ENCODE measurements at regions not wholly inside any gene's neighbourhood (a gene's known extent, or its start where the extent isn't known, plus 50 kb on each side); places are given as distances from the start of the nearest gene placed in this dataset.

DNA sequence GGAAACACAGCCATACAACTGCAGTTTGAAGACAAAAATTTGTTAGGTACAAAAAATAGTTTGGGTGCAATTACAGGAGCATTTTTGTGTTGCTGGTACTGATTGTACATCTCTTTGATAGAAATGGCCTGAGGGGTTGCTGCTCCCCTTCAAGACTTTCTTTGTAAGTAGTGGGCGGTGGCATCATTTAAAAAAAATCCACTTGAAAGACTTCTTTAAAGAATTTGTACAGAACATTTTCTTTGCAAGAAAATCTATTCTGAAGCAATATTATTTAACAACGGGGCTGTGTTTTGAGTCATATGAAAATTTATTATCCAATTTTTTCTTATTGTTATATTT, 144.1 kb upstream of the CAV2 start:
- Histone ChIP-seq H3K4me3 (no peak overlapping the region), H3K4me1 (no peaks in the 10 kb centered on the region), H4K20me1 (no peaks in the 10 kb centered on the region)

DNA sequence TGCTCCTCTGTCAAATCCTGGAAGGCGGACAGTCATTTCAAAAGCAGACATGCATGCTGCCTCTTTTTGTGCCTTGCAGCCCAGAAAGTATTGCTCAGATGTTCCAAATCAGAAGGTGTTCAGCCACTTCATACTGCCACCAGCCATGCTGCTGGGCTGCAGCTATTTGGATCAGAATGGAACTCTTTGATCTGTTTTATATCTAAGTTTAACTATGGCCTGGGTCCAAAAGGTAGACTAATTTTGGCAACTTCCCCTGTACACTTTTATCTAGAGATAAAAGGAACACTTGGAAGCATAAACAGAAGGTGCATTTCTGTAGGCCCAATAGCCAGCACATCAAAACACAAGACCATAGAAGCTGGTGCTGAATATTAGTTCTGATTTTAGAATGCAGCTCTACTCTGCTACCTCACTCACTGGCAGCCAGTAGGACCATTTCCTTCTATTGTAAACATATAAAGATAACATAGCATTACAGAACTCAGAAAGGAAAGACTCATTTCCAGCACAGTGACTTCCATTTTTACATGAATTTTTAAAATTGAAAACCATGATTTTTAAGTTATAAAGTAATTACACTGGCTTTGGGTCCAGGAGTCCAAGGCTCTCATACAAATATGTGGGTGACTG, 143.1 kb upstream of the CAV2 start:
- no peak overlapping the region for H3K4me3 ChIP-seq
- no peaks in the 10 kb centered on the region for H3K4me1 ChIP-seq
- no peaks in the 10 kb centered on the region for H4K20me1 ChIP-seq
- no peak for TF ChIP-seq Cebpa-rat (IDR thresholded peaks at IDR 0.05)
- no peaks in the 10 kb centered on the region for H3K9me3 ChIP-seq
- no peak overlapping the region for H3K4me2 ChIP-seq
- no peak overlapping the region for H3K9ac ChIP-seq
- no peaks in the 10 kb centered on the region for H3K36me3 ChIP-seq
- H3K27ac ChIP-seq: no peak overlapping the region
- H3K27me3 ChIP-seq: no peaks in the 10 kb centered on the region

More for the DNA sequence above, 144.1 kb upstream of the CAV2 start:
- no peak overlapping the region for H3K27ac ChIP-seq
- no peak overlapping the region for H3K9ac ChIP-seq
- H3K27me3 ChIP-seq: no peaks in the 10 kb centered on the region
- TF ChIP-seq Cebpa-rat (IDR thresholded peaks at IDR 0.05): no peak
- H3K4me2 ChIP-seq: no peak overlapping the region
- H3K36me3 ChIP-seq: no peaks in the 10 kb centered on the region
- H3K9me3 ChIP-seq: no peaks in the 10 kb centered on the region

DNA sequence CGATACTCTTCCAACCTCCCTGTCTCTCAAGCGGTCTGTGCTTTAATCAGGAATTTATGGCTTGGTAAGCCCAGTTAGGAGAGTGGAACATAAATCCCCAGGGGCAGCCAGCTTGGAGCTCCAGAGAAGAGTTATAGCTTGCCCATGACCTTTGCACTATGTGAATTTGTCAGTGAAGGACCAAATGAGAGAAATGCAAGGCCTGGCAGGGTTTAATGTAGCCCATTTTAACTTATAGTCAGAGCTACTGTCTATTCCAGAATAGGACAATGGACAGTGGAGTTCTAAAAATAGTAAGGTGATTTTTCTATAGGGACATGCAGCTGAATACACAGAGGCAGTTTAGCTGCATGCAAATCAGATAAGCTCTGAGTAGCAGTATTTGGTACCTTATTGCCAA, 142.6 kb upstream of the CAV2 start:
- Histone ChIP-seq H3K4me1 (no peaks in the 10 kb centered on the region), H3K36me3 (no peaks in the 10 kb centered on the region), H3K4me3 (no peak overlapping the region), H3K9me3 (no peaks in the 10 kb centered on the region), H3K27me3 (no peaks in the 10 kb centered on the region), H4K20me1 (no peaks in the 10 kb centered on the region), H3K4me2 (no peak overlapping the region), H3K27ac (no peak overlapping the region), H3K9ac (no peak overlapping the region)
- no peak for TF ChIP-seq Cebpa-rat (IDR thresholded peaks at IDR 0.05)

DNA sequence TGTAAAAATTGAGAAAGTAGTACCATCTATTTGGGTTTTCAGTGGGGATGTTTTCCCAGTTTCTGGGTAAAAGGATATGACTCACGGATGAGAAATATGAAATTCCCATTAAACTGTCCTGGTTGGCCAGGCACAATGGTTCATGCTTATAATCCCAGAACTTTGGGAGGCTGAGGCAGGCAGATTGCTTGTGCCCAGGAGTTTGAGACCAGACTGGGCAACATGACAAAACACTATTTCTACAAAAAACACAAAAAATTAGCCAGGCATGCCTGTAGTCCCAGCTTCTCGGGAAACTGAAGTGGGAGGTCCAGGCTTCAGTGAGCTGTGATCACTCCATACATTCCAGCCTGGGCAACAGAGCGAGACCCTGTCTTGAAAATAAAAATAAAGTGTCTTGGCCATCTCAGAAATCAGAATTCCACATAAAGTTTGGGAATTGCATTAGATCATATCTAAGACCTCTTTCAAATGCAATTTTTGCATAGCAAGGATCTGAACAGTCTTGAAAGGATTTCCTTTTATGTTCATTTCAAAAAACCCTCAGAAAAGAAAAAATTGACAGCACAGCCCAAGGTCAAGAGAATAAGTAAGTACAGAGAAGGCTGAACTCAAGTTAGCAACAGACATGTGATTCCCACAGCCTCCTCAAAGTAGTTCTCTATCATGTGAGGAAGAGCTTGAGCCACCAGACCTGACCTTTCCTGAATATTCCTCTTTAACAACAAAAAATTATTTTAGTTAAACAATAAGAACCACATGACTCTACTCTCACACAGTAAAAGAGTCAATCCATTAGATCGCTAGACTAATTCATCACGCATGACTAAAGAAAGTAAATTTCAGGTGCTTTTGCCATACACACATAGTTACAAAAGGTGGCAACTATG, 141.5 kb upstream of the CAV2 start:
- TF ChIP-seq Cebpa-rat (IDR thresholded peaks at IDR 0.05): no peak
- Histone ChIP-seq H3K36me3 (no peaks in the 10 kb centered on the region), H3K9me3 (no peaks in the 10 kb centered on the region), H3K4me2 (no peak overlapping the region), H4K20me1 (no peaks in the 10 kb centered on the region), H3K27me3 (no peaks in the 10 kb centered on the region), H3K4me1 (no peaks in the 10 kb centered on the region), H3K9ac (no peak overlapping the region), H3K4me3 (no peak overlapping the region), H3K27ac (no peak overlapping the region)

DNA sequence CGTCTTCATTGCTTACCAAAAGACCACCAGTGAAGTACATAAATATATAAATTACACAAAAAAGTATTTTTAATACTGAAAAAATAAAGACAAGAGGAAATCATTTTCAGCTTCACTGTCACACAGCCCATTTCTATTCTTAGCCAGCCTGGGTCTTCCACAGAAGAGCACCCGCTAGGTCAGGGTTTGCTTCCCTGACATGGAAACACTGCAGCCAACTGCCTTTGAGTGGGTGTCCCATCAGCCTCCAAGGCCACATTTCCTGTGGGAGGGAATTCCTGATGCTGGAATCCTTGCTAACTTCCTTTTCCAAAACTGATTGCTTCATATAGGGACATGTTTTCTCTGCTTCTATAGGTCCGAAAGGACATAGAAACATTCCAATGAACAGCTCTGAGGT, 137.8 kb upstream of the CAV2 start:
- no peak for TF ChIP-seq Cebpa-rat (IDR thresholded peaks at IDR 0.05)

DNA sequence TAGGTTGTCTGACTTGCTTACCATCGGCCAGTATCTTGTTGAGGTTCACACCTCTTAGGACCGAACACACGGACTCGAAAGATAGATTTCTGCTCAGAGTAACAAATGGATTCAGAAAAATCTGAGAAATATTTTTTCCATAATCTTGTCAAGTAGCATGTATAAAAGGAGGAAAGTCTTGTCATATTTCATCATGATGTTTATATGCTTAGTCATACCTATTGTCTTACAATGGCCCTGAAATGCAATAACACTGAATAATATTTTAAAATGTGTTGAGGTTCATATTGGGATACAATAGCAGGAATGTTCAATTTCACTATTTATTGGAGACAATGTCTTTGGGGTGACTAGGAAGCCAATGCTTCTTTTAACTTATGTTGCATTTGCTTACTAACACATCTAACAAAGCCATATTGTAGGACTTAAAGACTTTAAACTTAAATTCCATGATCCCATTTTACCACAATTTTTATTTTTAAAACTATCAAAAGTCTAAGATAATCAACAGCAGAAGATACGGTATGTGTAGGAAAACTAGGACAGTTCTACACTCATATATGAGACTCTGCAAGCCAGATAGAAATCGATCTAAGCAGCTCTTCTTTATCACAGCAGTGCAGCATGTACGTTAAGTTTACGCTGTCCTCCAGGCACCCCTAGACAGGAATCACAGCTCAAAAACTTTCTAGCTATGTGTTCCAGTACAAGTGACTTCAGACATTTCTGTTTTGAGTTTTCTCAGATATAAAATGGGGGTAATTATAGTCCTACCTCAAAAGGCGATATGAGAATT, 135.7 kb upstream of the CAV2 start:
- no peaks in the 10 kb centered on the region for H3K9me3 ChIP-seq
- H3K9ac ChIP-seq: no peak overlapping the region
- H3K4me2 ChIP-seq: no peak overlapping the region
- H3K27me3 ChIP-seq: no peaks in the 10 kb centered on the region
- no peaks in the 10 kb centered on the region for H4K20me1 ChIP-seq
- H3K27ac ChIP-seq: no peak overlapping the region
- no peaks in the 10 kb centered on the region for H3K4me1 ChIP-seq
- H3K4me3 ChIP-seq: no peak overlapping the region
- TF ChIP-seq Cebpa-rat (IDR thresholded peaks at IDR 0.05): no peak
- no peaks in the 10 kb centered on the region for H3K36me3 ChIP-seq

More for the DNA sequence above, 137.8 kb upstream of the CAV2 start:
- Histone ChIP-seq H3K36me3 (no peaks in the 10 kb centered on the region), H3K27me3 (no peaks in the 10 kb centered on the region), H3K4me1 (no peaks in the 10 kb centered on the region), H4K20me1 (no peaks in the 10 kb centered on the region), H3K4me2 (no peak overlapping the region), H3K27ac (no peak overlapping the region), H3K9ac (no peak overlapping the region), H3K4me3 (no peak overlapping the region), H3K9me3 (no peaks in the 10 kb centered on the region)

DNA sequence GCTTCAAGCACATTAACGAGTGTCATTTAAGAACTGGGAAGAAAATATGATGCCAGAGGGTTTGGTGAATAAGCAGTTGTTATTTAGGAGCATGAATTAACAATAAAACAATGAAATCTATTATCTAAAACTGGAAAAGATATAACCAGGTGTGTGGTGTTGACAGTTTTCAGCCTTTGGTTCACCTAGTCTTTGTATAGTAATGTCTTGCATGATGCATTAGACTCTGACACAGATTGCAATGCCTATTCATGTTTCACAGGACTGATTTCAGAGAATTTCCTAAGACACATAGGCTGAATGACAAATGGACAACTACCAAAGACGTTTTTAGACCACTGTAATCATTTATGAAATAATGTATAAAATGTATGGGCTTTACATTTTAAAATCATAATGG, 135.1 kb upstream of the CAV2 start:
- Histone ChIP-seq H3K27ac (no peak overlapping the region), H4K20me1 (no peaks in the 10 kb centered on the region), H3K9ac (no peak overlapping the region), H3K4me2 (no peak overlapping the region), H3K36me3 (no peaks in the 10 kb centered on the region), H3K4me1 (no peaks in the 10 kb centered on the region), H3K27me3 (no peaks in the 10 kb centered on the region), H3K9me3 (no peaks in the 10 kb centered on the region), H3K4me3 (no peak overlapping the region)
- TF ChIP-seq Cebpa-rat (IDR thresholded peaks at IDR 0.05): no peak

DNA sequence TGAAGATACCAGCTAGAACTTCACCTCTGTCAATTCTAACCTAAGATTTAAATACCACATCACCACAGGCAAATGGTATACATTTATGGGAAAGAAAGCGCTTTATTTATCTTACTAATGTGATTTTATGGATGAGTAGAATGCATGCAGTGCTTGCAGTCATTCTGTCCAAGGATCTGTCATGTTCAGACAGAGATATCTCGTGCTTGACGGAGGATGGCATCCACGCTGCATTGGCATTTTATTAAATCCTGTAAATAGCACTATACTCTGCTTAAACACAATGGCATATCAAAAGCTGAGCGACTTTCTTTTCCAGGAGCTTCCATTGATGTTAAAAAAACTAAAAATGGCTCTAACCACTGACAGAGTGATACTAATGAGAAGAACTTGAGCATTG, 133.7 kb upstream of the CAV2 start:
- Histone ChIP-seq H3K4me2 (no peak overlapping the region), H3K36me3 (no peaks in the 10 kb centered on the region), H4K20me1 (no peaks in the 10 kb centered on the region), H3K4me3 (no peak overlapping the region), H3K9ac (no peak overlapping the region), H3K4me1 (no peaks in the 10 kb centered on the region), H3K9me3 (peaks cover 3% of the 10 kb centered on the region; the same call in 1 of the 2 replicates), H3K27ac (no peak overlapping the region), H3K27me3 (no peaks in the 10 kb centered on the region)
- TF ChIP-seq Cebpa-rat (IDR thresholded peaks at IDR 0.05): no peak

DNA sequence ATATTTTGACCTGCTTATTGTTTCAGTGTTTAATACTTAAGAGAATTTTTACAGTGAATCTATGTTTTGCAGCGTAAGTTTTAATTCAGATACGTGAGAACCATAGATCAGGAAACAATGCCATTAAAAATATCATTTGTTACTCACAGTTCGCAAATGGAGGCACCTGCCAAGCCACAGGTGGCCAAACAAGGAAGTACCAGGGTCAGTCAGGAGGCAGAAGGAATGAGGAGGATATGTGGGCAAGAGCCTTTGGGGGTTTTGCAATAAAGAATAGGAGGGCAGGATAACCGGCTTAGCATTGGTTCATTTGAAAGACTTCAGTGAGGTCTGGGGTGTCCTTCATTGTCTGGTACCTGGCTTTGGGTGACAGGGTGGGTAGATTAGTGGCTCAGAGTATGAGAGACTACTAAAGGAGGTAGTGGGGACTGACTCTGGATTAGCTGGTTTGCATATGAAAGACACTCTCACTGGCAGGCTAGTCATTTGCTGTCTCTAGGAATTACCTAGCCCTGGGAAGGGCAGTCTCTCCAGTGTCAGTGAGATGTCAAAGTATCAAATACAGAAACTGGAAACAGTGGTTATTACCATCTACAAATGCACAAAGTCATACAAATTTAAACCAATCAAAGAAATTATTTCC, 132.2 kb upstream of the CAV2 start:
- Histone ChIP-seq H3K9ac (no peak overlapping the region), H3K4me2 (no peak overlapping the region), H3K4me1 (no peaks in the 10 kb centered on the region), H3K36me3 (no peaks in the 10 kb centered on the region), H3K9me3 (peaks cover 18% of the 10 kb centered on the region; the same call in 1 of the 2 replicates), H3K27me3 (no peaks in the 10 kb centered on the region), H3K27ac (no peak overlapping the region), H3K4me3 (no peak overlapping the region), H4K20me1 (no peaks in the 10 kb centered on the region)
- no peak for TF ChIP-seq Cebpa-rat (IDR thresholded peaks at IDR 0.05)

Data from BLaER1 (cell line).